Spleen (tissue), 11 donors: ENCODE measurements at regions not wholly inside any gene's neighbourhood (a gene's known extent, or its start where the extent isn't known, plus 50 kb on each side); places are given as distances from the start of the nearest gene placed in this dataset.

Source experiments
- DNase-seq: peaks from one replicate; pipeline ENCODE4 v3.0.0-alpha.2; 2020
- H3K27ac ChIP-seq, 8 donors: fragments of 200-600 bp; sonication (generic) in 7 of 8; 1 replicate in 4 of 8; 2 replicates in 4 of 8; pipeline versions ENCODE4 v1.5.0 to v1.8.0; 2016 to 2021; ENCODE audit warnings: inconsistent platforms in 4 of 8, mild to moderate bottlenecking in 4 of 8, moderate library complexity in 1 of 8
- H3K27me3 ChIP-seq, 7 donors: fragments of 200-600 bp; sonication (generic) in 6 of 7; replicated peaks in 1 of 7; 1 replicate in 4 of 7; 2 replicates in 3 of 7; pipeline versions ENCODE4 v1.5.0 to v1.8.0; 2016 to 2021; ENCODE audit warnings: inconsistent platforms in 3 of 7, mild to moderate bottlenecking in 1 of 7
- H3K36me3 ChIP-seq, 6 donors: fragments of 200-600 bp; sonication (generic) in 5 of 6; 1 replicate in 4 of 6; 2 replicates in 2 of 6; pipeline versions ENCODE4 v1.5.0 to v1.8.0; 2016 to 2021; ENCODE audit warnings: inconsistent platforms in 2 of 6
- H3K4me1 ChIP-seq, 6 donors: fragments of 200-600 bp; sonication (generic) in 5 of 6; 1 replicate in 3 of 6; 2 replicates in 3 of 6; pipeline versions ENCODE4 v1.5.0 to v1.8.0; 2016 to 2021; ENCODE audit warnings: inconsistent platforms in 3 of 6
- H3K4me3 ChIP-seq, 8 donors: fragments of 200-600 bp; sonication (generic) in 7 of 8; 1 replicate in 4 of 8; 2 replicates in 4 of 8; pipeline versions ENCODE4 v1.5.0 to v1.8.0; 2016 to 2021; ENCODE audit warnings: inconsistent platforms in 4 of 8, mild to moderate bottlenecking in 4 of 8, moderate library complexity in 2 of 8
- H3K9me3 ChIP-seq, 8 donors: fragments of 200-600 bp; sonication (generic) in 7 of 8; 1 replicate in 4 of 8; 2 replicates in 4 of 8; pipeline versions ENCODE4 v1.5.0 to v1.8.0; 2016 to 2021; ENCODE audit warnings: inconsistent platforms in 4 of 8
- CTCF ChIP-seq, 11 experiments: fragments of 200-600 bp in 7 of 11; fragments of 450-650 bp in 4 of 11; sonication (generic) in 4 of 11; IDR thresholded peaks in 8 of 11; conservative IDR thresholded peaks in 3 of 11; 1 replicate in 7 of 11; 2 replicates in 4 of 11; pipeline versions ENCODE4 v1.4.0 to v1.8.0; 2016 to 2021; ENCODE audit warnings: antibody characterized with exemption in 11 of 11, inconsistent platforms in 4 of 11, mild to moderate bottlenecking in 1 of 11
- POLR2A ChIP-seq, 3 donors: fragments of 450-650 bp; IDR thresholded peaks; one replicate each; pipeline ENCODE4 v1.5.1; 2017; ENCODE audit warnings: antibody characterized with exemption in 3 of 3, mild to moderate bottlenecking in 1 of 3
- POLR2AphosphoS5 ChIP-seq, 3 donors: sonication (generic); formaldehyde crosslinking; IDR thresholded peaks; one replicate each; pipeline ENCODE4 v1.5.1; 2017; ENCODE audit warnings: antibody characterized with exemption in 3 of 3
- WGBS, 5 donors: extraction: QIAGEN DNeasy Blood & Tissue Kit in 3 of 5; methylation state at CpG; one replicate each; pipeline versions ENCODE4 v1.1.5 to v1.1.7; 2013 to 2018; 5-methylcytosine and 5-hydroxymethylcytosine counted together
- intact Hi-C: fragments of 100-400 bp; cut with DNase I; formaldehyde crosslinking; loops from one replicate; pipeline ENCODE4 v1.15.0; 2023; ENCODE audit warnings: low total_unique reads
- donor health status: healthy with polysubstance abuse.
- donor health status: DM: no; HTN: no; CAD: no; lungs with moderate emphysema.
- donor health status: DM: no; HTN: no; CAD: no.
- donor health status: Bipolar disorder and iron deficiency.
- donor health status: healthy.
- donor health status: DM: no; HTN: no; CAD: no.
- donor health status: DM: yes; HTN: yes; CAD: no.

- intact Hi-C loops, result no loop called here
- no peak overlapping the region for H3K27ac ChIP-seq
- H3K4me1 ChIP-seq, result no peaks in the 10 kb centered on the region
- TF ChIP-seq POLR2AphosphoS5 (IDR thresholded peaks at IDR 0.05) (no peak), CTCF (IDR thresholded peaks at IDR 0.05 in 8 of 11, conservative IDR thresholded peaks at IDR 0.05 in 3 of 11) (no peak), POLR2A (IDR thresholded peaks at IDR 0.05) (no peak)
- no peaks in the 10 kb centered on the region for H3K27me3 ChIP-seq
- WGBS, 5 donors, result 72 to 89% (median 80%) methylated on average over 6 of the region's 6 CpGs
- no peaks in the 10 kb centered on the region for H3K36me3 ChIP-seq
- H3K9me3 ChIP-seq, result no peaks in the 10 kb centered on the region
- H3K4me3 ChIP-seq, result no peak overlapping the region
- DNase-seq, result no peak
These were observed 460.8 kb downstream of the DMAC1 start for GRCh38 chr9:7338586-7339281.

- TF ChIP-seq POLR2AphosphoS5 (IDR thresholded peaks at IDR 0.05) (no peak), POLR2A (IDR thresholded peaks at IDR 0.05) (no peak)
- Histone ChIP-seq H3K4me3 (no peak overlapping the region), H3K4me1 (no peaks in the 10 kb centered on the region), H3K36me3 (no peaks in the 10 kb centered on the region), H3K9me3 (no peaks in the 10 kb centered on the region), H3K27ac (no peak overlapping the region), H3K27me3 (no peaks in the 10 kb centered on the region)
- 61 to 80% (median 70%) methylated on average over 2 of the region's 2 CpGs for WGBS, 5 donors
- intact Hi-C loops, result no loop called here
- DNase-seq, result no peak
These were observed 463.1 kb downstream of the DMAC1 start for GRCh38 chr9:7336356-7337065.

GRCh38 chr9:7333719-7334118, 465.9 kb downstream of the DMAC1 start:
- H3K4me3 ChIP-seq, result no peak overlapping the region
- no peak for TF ChIP-seq POLR2AphosphoS5 (IDR thresholded peaks at IDR 0.05)
- no peak for TF ChIP-seq POLR2A (IDR thresholded peaks at IDR 0.05)
- no peak for TF ChIP-seq CTCF (IDR thresholded peaks at IDR 0.05 in 8 of 11, conservative IDR thresholded peaks at IDR 0.05 in 3 of 11)
- WGBS, 5 donors, result 62 to 88% (median 78%) methylated on average over 1 of the region's 1 CpG

GRCh38 chr9:7332780-7333179, 466.8 kb downstream of the DMAC1 start:
- no peaks in the 10 kb centered on the region for H3K4me1 ChIP-seq
- no peak overlapping the region for H3K27ac ChIP-seq
- H3K4me3 ChIP-seq, result no peak overlapping the region
- intact Hi-C loops, result no loop called here
- DNase-seq, result no peak
- no peaks in the 10 kb centered on the region for H3K9me3 ChIP-seq
- no peaks in the 10 kb centered on the region for H3K36me3 ChIP-seq
- TF ChIP-seq POLR2A (IDR thresholded peaks at IDR 0.05), result no peak
- no peak for TF ChIP-seq CTCF (IDR thresholded peaks at IDR 0.05 in 8 of 11, conservative IDR thresholded peaks at IDR 0.05 in 3 of 11)
- TF ChIP-seq POLR2AphosphoS5 (IDR thresholded peaks at IDR 0.05), result no peak
- H3K27me3 ChIP-seq, result no peaks in the 10 kb centered on the region

More at GRCh38 chr9:7333719-7334118, 465.9 kb downstream of the DMAC1 start:
- DNase-seq, result no peak
- Histone ChIP-seq H3K27ac (no peak overlapping the region), H3K4me1 (no peaks in the 10 kb centered on the region), H3K9me3 (no peaks in the 10 kb centered on the region), H3K36me3 (no peaks in the 10 kb centered on the region), H3K27me3 (no peaks in the 10 kb centered on the region)
- intact Hi-C loops, result no loop called here
